PC-3 (cell line): ENCODE measurements at regions not wholly inside any gene's neighbourhood (a gene's known extent, or its start where the extent isn't known, plus 50 kb on each side); places are given as distances from the start of the nearest gene placed in this dataset.

Source experiments
- EZH2phosphoT487 ChIP-seq: fragments of 300-600 bp; sonication (generic); IDR thresholded peaks from 2 replicates; pipeline ENCODE4 v1.6.1; 2018; ENCODE audit warnings: mild to moderate bottlenecking, antibody characterized with exemption, low read length, borderline replicate concordance
- TF ChIP-seq, protein P1 (sequence below): fragments of 300-600 bp; sonication (generic); conservative IDR thresholded peaks from 2 replicates; pipeline ENCODE4 v1.5.1; 2017; ENCODE audit warnings: antibody characterized with exemption, low read depth, mild to moderate bottlenecking, low read length

GRCh38 chrX:43423876-43424275, 232.2 kb upstream of the MAOA start:
- no peak for TF ChIP-seq EZH2phosphoT487
- TF ChIP-seq, protein P1, sequence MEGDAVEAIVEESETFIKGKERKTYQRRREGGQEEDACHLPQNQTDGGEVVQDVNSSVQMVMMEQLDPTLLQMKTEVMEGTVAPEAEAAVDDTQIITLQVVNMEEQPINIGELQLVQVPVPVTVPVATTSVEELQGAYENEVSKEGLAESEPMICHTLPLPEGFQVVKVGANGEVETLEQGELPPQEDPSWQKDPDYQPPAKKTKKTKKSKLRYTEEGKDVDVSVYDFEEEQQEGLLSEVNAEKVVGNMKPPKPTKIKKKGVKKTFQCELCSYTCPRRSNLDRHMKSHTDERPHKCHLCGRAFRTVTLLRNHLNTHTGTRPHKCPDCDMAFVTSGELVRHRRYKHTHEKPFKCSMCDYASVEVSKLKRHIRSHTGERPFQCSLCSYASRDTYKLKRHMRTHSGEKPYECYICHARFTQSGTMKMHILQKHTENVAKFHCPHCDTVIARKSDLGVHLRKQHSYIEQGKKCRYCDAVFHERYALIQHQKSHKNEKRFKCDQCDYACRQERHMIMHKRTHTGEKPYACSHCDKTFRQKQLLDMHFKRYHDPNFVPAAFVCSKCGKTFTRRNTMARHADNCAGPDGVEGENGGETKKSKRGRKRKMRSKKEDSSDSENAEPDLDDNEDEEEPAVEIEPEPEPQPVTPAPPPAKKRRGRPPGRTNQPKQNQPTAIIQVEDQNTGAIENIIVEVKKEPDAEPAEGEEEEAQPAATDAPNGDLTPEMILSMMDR = no peak
